Bone marrow (tissue), 2 donors: ENCODE measurements at regions not wholly inside any gene's neighbourhood (a gene's known extent, or its start where the extent isn't known, plus 50 kb on each side); places are given as distances from the start of the nearest gene placed in this dataset.
"Not testable (repeated sequence)": the region's sequence is repeated elsewhere in the genome, so short reads cannot be mapped to it uniquely, and the experiment has no call there.

ENCODE experiments used
- DNase-seq, 2 donors: peaks; one replicate each; lab custom pipeline; 2025; lab: John Stamatoyannopoulos, UW

- DNase-seq: no peak
Measured at GRCh38 chr3:166818464-166818863, 561.6 kb downstream of the ZBBX start.

GRCh38 chr3:166817269-166817668 is 562.8 kb downstream of the ZBBX start:
- not testable (repeated sequence) for DNase-seq

DNA sequence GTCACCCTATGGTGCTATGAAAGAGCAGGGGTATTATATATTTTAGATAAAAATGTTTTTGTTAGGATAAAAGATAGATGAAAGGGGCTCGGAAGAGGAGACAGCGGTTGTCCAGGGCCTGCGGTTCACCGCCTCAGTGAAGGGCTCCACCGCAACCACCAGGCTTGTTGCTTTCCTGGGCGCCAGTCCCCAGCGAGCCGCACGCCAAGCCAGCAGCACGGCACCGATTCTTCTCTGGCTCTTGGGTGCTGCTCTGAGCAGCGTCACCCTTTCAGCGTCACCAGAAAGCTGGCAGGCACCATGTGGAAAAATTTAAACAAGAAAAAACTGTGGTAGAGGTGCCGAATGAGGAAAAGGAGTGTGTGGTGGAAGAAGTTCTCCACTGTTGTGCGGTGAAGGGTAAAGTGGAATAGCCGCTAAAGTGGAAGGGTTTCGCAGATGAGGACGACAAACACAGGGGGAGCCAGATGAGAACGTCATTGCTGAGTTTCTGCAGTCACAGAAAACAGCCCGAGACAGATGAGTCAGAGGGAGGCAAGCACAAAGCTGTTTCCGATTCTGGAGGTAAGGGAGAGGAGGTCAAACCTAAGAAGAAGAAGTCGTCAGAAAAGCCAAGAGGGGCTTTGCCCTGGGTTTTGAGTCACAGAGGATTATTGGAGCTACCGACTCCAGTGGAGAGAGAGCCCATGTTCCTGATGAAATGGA is 569.2 kb downstream of the ZBBX start:
- no peak for DNase-seq

GRCh38 chr3:166809520-166809919 is 570.6 kb downstream of the ZBBX start:
- no peak for DNase-seq

DNA sequence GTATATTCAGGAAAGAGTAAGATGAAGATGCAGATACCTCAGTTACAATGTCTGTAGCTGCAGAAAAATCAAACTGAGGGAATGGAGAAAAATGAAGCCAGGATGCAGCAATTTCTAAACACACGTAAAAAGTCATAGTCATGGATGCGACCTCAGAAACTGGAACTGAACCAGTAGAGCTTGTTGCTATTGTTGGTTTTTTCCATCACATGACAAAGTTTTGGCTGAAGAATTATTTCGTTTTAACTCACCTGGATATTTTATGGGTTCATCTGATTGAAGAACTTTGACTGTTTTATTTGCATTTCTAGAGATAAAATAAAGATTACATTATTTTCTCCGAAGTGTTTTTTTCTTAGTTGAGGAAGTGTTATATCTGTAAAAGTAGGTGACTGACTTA is 591.2 kb downstream of the ZBBX start:
- no peak for DNase-seq

DNA sequence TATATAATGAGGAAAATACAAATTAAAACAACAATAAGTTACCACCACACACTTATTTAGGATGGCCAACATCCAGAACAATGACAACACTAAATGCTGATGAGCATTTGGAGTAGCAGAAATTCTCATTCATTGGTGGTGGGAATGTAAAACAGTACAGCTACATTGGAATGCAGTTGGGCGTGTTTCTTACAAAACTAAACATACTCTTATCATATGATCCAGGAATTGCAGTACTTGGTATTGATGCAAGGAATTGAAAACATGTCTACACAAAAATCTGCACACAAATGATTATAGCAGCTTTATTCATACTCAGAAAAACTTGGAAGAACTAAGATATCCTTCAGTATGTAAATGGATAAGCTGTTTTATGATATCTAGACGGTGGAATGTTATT is 594.2 kb downstream of the ZBBX start:
- DNase-seq: no peak

GRCh38 chr3:166783206-166783605 is 596.9 kb downstream of the ZBBX start:
- no peak for DNase-seq

- no peak for DNase-seq
Measured at GRCh38 chr3:166764698-166765318, 615.3 kb downstream of the ZBBX start.

- no peak for DNase-seq
Measured at GRCh38 chr3:166759736-166760513, 620.2 kb downstream of the ZBBX start.

DNA sequence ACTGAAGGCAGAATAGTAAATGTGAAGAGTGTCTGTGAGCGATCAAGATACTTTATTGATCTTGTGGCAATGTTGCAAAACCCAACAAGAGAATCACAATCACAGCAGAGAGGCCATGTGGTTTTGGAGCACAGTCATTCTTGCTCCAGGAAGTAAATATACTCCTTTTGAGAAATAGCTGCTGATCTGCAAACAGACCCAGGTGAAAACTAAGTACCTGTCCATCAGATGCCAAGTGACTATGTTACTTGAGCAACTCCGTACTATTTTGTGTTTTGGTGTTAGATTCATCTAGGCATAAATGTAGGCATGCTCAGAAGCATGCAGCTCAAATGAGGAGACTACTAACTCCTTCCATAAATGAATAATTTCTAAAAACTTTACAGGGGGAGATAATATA is 627.9 kb downstream of the ZBBX start:
- no peak for DNase-seq

DNA sequence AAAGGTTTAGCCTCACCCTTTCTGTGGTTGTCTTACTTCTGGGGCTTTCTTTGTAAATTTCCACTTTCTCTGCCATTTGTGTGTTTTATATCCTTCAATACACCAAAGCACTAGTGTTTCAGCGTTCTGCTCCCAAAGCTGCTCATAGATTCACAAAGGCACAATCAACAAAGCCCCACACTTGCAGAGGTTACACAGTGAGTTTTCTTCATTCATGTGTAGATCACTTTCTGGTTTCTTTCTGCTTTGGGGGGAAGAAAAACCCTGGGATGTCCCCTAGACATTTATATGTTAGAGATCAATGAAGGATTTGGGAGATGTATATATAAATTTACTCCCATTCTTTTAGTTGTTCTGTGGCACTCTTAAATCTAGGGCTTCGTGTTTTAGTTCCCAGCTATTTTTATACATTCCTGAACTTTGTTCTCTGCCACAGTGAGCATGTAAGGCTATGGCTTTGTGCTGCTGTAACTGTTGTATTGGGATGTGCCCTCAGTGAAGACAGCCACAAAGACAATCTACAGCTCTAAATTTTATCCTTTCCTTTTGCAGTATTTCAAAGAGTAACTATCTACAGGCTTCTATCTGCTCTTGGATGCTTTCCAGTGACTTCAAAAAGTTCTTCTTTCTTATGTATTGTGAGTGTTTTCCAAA is 636.5 kb downstream of the ZBBX start:
- no peak for DNase-seq

DNA sequence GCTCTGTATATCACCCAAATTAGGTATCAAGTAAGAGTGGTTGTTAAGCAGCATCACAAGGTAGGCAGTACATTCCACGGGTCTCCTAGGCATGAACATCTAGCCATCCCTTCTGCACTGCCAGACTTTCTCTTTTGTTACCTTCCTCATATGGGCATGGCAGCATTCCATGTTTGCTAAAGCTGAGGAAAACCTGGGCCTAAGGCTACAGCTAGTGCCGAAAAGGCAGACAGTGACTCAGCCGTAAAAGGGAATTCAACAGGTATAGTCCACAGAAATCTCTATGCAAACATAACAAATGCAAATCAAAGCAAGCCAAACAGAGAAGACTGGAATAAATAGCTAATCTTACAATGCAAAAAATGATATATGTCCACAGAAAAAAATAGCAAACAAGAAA is 645.4 kb downstream of the ZBBX start:
- no peak for DNase-seq

GRCh38 chr3:166731701-166732100 is 648.4 kb downstream of the ZBBX start:
- no peak for DNase-seq

GRCh38 chr3:166721466-166721865 is 658.6 kb downstream of the ZBBX start:
- DNase-seq: no peak

DNA sequence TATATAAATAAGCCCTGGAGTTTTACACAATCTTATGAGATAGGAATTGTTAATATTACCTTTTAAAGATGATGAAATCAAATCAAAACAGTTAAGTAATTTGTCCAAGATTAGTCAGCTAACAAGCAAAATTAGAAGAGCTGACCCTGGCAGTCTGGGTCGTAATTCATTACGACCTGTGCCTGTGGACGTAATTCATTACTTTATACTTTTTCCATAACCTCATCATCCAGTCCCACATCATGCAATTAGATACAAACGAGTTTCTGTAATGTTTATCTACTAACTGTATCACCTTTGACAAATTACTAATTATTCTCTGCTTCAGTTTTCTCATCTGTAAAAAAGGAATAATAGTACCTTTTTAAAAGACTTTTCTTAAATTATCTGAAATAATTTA is 665.9 kb downstream of the ZBBX start:
- DNase-seq: no peak

- DNase-seq: no peak
Measured at GRCh38 chr3:166713787-166714186, 666.3 kb downstream of the ZBBX start.

DNA sequence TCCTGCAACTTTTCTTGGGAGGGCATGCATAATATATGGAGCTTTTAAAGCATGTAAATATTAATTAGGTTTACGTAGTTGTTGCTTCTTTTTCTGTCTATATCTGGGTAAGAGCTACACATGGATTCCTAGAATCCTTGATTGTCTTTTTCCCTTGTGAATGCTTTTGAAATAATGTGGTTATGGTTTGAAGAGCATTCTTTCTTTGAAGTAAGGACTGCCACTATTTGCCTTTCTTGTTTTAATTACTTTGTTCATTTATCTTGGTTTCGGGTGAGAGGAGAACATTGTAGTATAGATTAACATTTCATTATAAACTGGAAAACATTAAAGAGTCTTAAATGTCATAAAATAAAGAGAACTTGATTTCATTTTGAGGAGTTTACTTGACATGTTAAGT is 674.0 kb downstream of the ZBBX start:
- no peak for DNase-seq

GRCh38 chr3:166697495-166697894 is 682.6 kb downstream of the ZBBX start:
- DNase-seq: no peak

- no peak for DNase-seq
Measured at GRCh38 chr3:166696103-166696502, 684.0 kb downstream of the ZBBX start.

- DNase-seq: no peak
Measured at GRCh38 chr3:166688665-166689064, 691.4 kb downstream of the ZBBX start.

DNA sequence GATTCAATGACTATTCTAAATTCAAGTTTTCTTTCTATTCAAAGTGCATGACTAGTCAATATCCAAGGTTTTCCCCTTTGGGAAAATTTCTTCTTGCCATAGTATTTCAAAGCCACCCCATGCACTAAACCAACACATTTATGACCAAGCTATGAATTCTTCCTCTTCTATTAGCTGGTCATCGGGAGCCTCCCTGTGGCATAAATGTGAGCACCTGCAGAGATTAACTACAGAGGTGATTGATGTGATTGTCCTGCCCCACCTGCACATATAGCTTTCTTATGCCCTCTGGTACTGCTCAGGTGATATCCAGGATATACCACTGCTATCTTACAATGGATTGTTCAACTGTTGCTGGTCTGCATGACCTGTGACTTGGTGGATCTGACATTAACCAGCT is 694.9 kb downstream of the ZBBX start:
- no peak for DNase-seq

DNA sequence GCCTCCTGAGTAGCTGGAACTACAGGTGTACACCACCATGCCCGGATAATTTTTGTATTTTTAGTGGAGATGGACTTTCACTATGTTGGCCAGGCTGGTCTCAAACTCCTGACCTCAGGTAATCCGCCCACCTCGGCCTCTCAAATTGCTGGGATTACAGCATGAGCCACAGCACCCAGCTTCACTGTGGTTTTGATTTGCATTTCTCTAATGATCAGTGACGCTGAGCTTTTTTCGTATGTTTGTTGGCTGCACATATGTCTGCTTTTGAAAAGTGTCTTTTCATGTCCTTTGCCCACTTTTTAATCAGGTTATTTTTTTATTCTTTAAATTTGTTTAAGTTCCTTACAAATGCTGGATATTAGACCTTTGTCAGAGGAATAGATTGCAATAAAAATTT is 696.0 kb downstream of the ZBBX start:
- DNase-seq: not testable (repeated sequence)

GRCh38 chr3:166669781-166670180 is 710.3 kb downstream of the ZBBX start:
- DNase-seq: no peak
